HT1080 (cell line): ENCODE measurements at regions not wholly inside any gene's neighbourhood (a gene's known extent, or its start where the extent isn't known, plus 50 kb on each side); places are given as distances from the start of the nearest gene placed in this dataset.
A peak's percentile ranks its signal among the peaks of the same experiment; 100 is the strongest.

Experiments used
- DNase-seq: peaks from one replicate; pipeline ENCODE4 v3.0.0-alpha.2; 2015; ENCODE audit warnings: low read depth

- peak; percentile 61 for DNase-seq
Measured at GRCh38 chr3:39000008-39000450, 51.7 kb downstream of the SCN11A start.

GRCh38 chr3:38998086-38998485, 53.7 kb downstream of the SCN11A start:
- DNase-seq = no peak

- DNase-seq = no peak
Measured at GRCh38 chr3:38996193-38996592, 55.6 kb downstream of the SCN11A start.

- no peak for DNase-seq
Measured at GRCh38 chr3:38994251-38994650, 57.5 kb downstream of the SCN11A start.

GRCh38 chr3:38992117-38992760, 59.5 kb downstream of the SCN11A start:
- peak; percentile 86 for DNase-seq

GRCh38 chr3:38990621-38991020, 61.1 kb downstream of the SCN11A start:
- peak; percentile 53 for DNase-seq

- DNase-seq = no peak
Measured at GRCh38 chr3:38989917-38990510, 61.7 kb downstream of the SCN11A start.

GRCh38 chr3:38988955-38989354, 62.8 kb downstream of the SCN11A start:
- no peak for DNase-seq

- no peak for DNase-seq
Measured at GRCh38 chr3:38987456-38987855, 64.3 kb downstream of the SCN11A start.

GRCh38 chr3:38986901-38987300, 64.8 kb downstream of the SCN11A start:
- no peak for DNase-seq

- DNase-seq = no peak
Measured at GRCh38 chr3:38985981-38986380, 65.8 kb downstream of the SCN11A start.

- peak; percentile 62 for DNase-seq
Measured at GRCh38 chr3:38985581-38985980, 66.2 kb downstream of the SCN11A start.

- DNase-seq = no peak
Measured at GRCh38 chr3:38984731-38985130, 67.0 kb downstream of the SCN11A start.

GRCh38 chr3:38984110-38984509, 67.6 kb downstream of the SCN11A start:
- DNase-seq = no peak

GRCh38 chr3:38980938-38981337, 70.8 kb downstream of the SCN11A start:
- no peak for DNase-seq

- no peak for DNase-seq
Measured at GRCh38 chr3:38978729-38979128, 73.0 kb downstream of the SCN11A start.

GRCh38 chr3:38970851-38971638, 80.7 kb downstream of the SCN11A start:
- no peak for DNase-seq

GRCh38 chr3:38969317-38970235, 82.2 kb downstream of the SCN11A start:
- DNase-seq = no peak

- no peak for DNase-seq
Measured at GRCh38 chr3:38968891-38969290, 82.9 kb downstream of the SCN11A start.

GRCh38 chr3:38968403-38968802, 83.3 kb downstream of the SCN11A start:
- DNase-seq = no peak

- DNase-seq = no peak
Measured at GRCh38 chr3:38967693-38967989, 84.1 kb downstream of the SCN11A start.
